ENCODE measurements at regions not wholly inside any gene's neighbourhood (a gene's known extent, or its start where the extent isn't known, plus 50 kb on each side); places are given as distances from the start of the nearest gene placed in this dataset.
A peak's percentile ranks its signal among the peaks of the same experiment; 100 is the strongest.

GRCh38 chr3:44045476-44046275, 196.0 kb upstream of the TOPAZ1 start (continued):
- TF ChIP-seq, protein P1, sequence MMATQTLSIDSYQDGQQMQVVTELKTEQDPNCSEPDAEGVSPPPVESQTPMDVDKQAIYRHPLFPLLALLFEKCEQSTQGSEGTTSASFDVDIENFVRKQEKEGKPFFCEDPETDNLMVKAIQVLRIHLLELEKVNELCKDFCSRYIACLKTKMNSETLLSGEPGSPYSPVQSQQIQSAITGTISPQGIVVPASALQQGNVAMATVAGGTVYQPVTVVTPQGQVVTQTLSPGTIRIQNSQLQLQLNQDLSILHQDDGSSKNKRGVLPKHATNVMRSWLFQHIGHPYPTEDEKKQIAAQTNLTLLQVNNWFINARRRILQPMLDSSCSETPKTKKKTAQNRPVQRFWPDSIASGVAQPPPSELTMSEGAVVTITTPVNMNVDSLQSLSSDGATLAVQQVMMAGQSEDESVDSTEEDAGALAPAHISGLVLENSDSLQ (IDR thresholded peaks at IDR 0.05) = peak; percentile 93
- TF ChIP-seq PBX3 (IDR thresholded peaks at IDR 0.05; ENCODE audit: insufficient replicate concordance, low read depth, low read length) = peak; percentile 43
- TF ChIP-seq, protein P2, sequence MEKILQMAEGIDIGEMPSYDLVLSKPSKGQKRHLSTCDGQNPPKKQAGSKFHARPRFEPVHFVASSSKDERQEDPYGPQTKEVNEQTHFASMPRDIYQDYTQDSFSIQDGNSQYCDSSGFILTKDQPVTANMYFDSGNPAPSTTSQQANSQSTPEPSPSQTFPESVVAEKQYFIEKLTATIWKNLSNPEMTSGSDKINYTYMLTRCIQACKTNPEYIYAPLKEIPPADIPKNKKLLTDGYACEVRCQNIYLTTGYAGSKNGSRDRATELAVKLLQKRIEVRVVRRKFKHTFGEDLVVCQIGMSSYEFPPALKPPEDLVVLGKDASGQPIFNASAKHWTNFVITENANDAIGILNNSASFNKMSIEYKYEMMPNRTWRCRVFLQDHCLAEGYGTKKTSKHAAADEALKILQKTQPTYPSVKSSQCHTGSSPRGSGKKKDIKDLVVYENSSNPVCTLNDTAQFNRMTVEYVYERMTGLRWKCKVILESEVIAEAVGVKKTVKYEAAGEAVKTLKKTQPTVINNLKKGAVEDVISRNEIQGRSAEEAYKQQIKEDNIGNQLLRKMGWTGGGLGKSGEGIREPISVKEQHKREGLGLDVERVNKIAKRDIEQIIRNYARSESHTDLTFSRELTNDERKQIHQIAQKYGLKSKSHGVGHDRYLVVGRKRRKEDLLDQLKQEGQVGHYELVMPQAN (conservative IDR thresholded peaks at IDR 0.05) = 0 out of 2 replicates have a peak, but pooled peaks have one; percentile 23
- TF ChIP-seq NFIC (IDR thresholded peaks at IDR 0.05; ENCODE audit: low read depth, low read length) = peak; percentile 94
- TF ChIP-seq KDM1A (IDR thresholded peaks at IDR 0.05; ENCODE audit: borderline replicate concordance) = no peak
- peak; percentile 96 for TF ChIP-seq IKZF1 (conservative IDR thresholded peaks at IDR 0.05)
- no peak for TF ChIP-seq MYC (IDR thresholded peaks at IDR 0.05; ENCODE audit: insufficient read depth, insufficient read length, insufficient replicate concordance, low read length, severe bottlenecking)
- TF ChIP-seq BMI1 (IDR thresholded peaks at IDR 0.05; ENCODE audit: borderline replicate concordance) = peak; percentile 69; the same call in 1 of the 2 replicates
- TF ChIP-seq HDAC2 (IDR thresholded peaks at IDR 0.05) = no peak
- TF ChIP-seq SUPT20H (IDR thresholded peaks at IDR 0.05; ENCODE audit: borderline replicate concordance, control insufficient read depth, low read depth, low read length) = no peak
- TF ChIP-seq ZBTB40 (IDR thresholded peaks at IDR 0.05; ENCODE audit: borderline replicate concordance) = 0 out of 2 replicates have a peak, but pooled peaks have one; percentile 16
- peak; percentile 89; the same call in 1 of the 2 replicates for TF ChIP-seq ZNF687 (IDR thresholded peaks at IDR 0.05)
- no peak for TF ChIP-seq MLLT1 (IDR thresholded peaks at IDR 0.05)
